ENCODE measurements at regions not wholly inside any gene's neighbourhood (a gene's known extent, or its start where the extent isn't known, plus 50 kb on each side); places are given as distances from the start of the nearest gene placed in this dataset.

- H3K4me3 ChIP-seq (ENCODE audit: control insufficient read depth in 1 of 2, extremely low read depth in 1 of 2, low read length in 1 of 2) = no peak overlapping the region
- H3K27me3 Mint-ChIP-seq = peaks cover 37 to 51% of the 10 kb centered on the region in 2 donors
- ChIA-PET POLR2A (no interaction called here), CTCF (no interaction called here)
- no peaks in the 10 kb centered on the region for H3K9me3 ChIP-seq
- H3K9me3 Mint-ChIP-seq = peaks cover 0 to 5% (median 0%) of the 10 kb centered on the region in 3 donors
- ATAC-seq (replicated peaks in 1 of 4) = no peak
- no peaks in the 10 kb centered on the region for H3K36me3 Mint-ChIP-seq
- no peak for DNase-seq
- no peak overlapping the region for H3K27ac ChIP-seq (ENCODE audit: low read length)
- 83% methylated on average over 12 of the region's 21 CpGs for WGBS (ENCODE audit: insufficient coverage)
- H3K27me3 ChIP-seq (replicated peaks in 1 of 2; ENCODE audit: control insufficient read depth in 2 of 2, extremely low read depth in 1 of 2, insufficient read depth in 2 of 2, low read length in 1 of 2) = peaks cover 0 to 68% of the 10 kb centered on the region in 2 experiments
- no peaks in the 10 kb centered on the region for H3K36me3 ChIP-seq (ENCODE audit: control insufficient read depth in 2 of 2, extremely low read depth in 1 of 2, insufficient read depth in 1 of 2, low read length in 1 of 2)
- H3K4me3 Mint-ChIP-seq = no peak overlapping the region
- H3K27ac Mint-ChIP-seq = no peak overlapping the region
- no peaks in the 10 kb centered on the region for H3K4me1 ChIP-seq (ENCODE audit: control insufficient read depth in 1 of 2, extremely low read depth in 1 of 2, insufficient read depth in 2 of 2, low read length in 2 of 2)
- no peaks in the 10 kb centered on the region for H3K4me1 Mint-ChIP-seq
Observed at GRCh38 chr5:176732736-176733405, 77.5 kb upstream of the UNC5A start.

GRCh38 chr5:176733406-176734262, 76.7 kb upstream of the UNC5A start:
- no peak overlapping the region for H3K4me3 Mint-ChIP-seq
- CTCF ChIA-PET = no interaction called here
- Histone ChIP-seq H3K36me3 (ENCODE audit: control insufficient read depth in 2 of 2, extremely low read depth in 1 of 2, insufficient read depth in 1 of 2, low read length in 1 of 2) (no peaks in the 10 kb centered on the region), H3K9me3 (no peaks in the 10 kb centered on the region), H3K27ac (ENCODE audit: low read length) (no peak overlapping the region), H3K4me1 (ENCODE audit: control insufficient read depth in 1 of 2, extremely low read depth in 1 of 2, insufficient read depth in 2 of 2, low read length in 2 of 2) (no peaks in the 10 kb centered on the region), H3K27me3 (replicated peaks in 1 of 2; ENCODE audit: control insufficient read depth in 2 of 2, extremely low read depth in 1 of 2, insufficient read depth in 2 of 2, low read length in 1 of 2) (peaks cover 1 to 68% of the 10 kb centered on the region in 2 experiments), H3K4me3 (ENCODE audit: control insufficient read depth in 1 of 2, extremely low read depth in 1 of 2, low read length in 1 of 2) (no peak overlapping the region)
- POLR2A ChIA-PET = no interaction called here
- H3K27me3 Mint-ChIP-seq = peaks cover 42 to 55% of the 10 kb centered on the region in 2 donors
- WGBS (ENCODE audit: insufficient coverage) = 89% methylated on average over 29 of the region's 32 CpGs
- no peak overlapping the region for H3K27ac Mint-ChIP-seq
- peaks cover 0 to 5% (median 0%) of the 10 kb centered on the region in 3 donors for H3K9me3 Mint-ChIP-seq
- H3K4me1 Mint-ChIP-seq = no peaks in the 10 kb centered on the region
- no peaks in the 10 kb centered on the region for H3K36me3 Mint-ChIP-seq
- ATAC-seq (replicated peaks in 1 of 4) = no peak
- no peak for DNase-seq

- DNase-seq = peak in 1 of 35 experiments; percentile 7
- no peaks in the 10 kb centered on the region for H3K9me3 ChIP-seq
- peaks cover 0 to 5% (median 0%) of the 10 kb centered on the region in 3 donors for H3K9me3 Mint-ChIP-seq
- H3K27me3 Mint-ChIP-seq = peaks cover 42 to 54% of the 10 kb centered on the region in 2 donors
- no peak overlapping the region for H3K27ac Mint-ChIP-seq
- ChIA-PET POLR2A (no interaction called here), CTCF (no interaction called here)
- no peak overlapping the region for H3K4me3 Mint-ChIP-seq
- peaks cover 2 to 78% of the 10 kb centered on the region in 2 experiments for H3K27me3 ChIP-seq (replicated peaks in 1 of 2; ENCODE audit: control insufficient read depth in 2 of 2, extremely low read depth in 1 of 2, insufficient read depth in 2 of 2, low read length in 1 of 2)
- peaks cover 0 to 2% (median 0%) of the 10 kb centered on the region in 3 donors for H3K4me1 Mint-ChIP-seq
- no peaks in the 10 kb centered on the region for H3K36me3 ChIP-seq (ENCODE audit: control insufficient read depth in 2 of 2, extremely low read depth in 1 of 2, insufficient read depth in 1 of 2, low read length in 1 of 2)
- H3K27ac ChIP-seq (ENCODE audit: low read length) = no peak overlapping the region
- H3K4me1 ChIP-seq (ENCODE audit: control insufficient read depth in 1 of 2, extremely low read depth in 1 of 2, insufficient read depth in 2 of 2, low read length in 2 of 2) = no peaks in the 10 kb centered on the region
- no peak for ATAC-seq (replicated peaks in 1 of 4)
- no peak overlapping the region for H3K4me3 ChIP-seq (ENCODE audit: control insufficient read depth in 1 of 2, extremely low read depth in 1 of 2, low read length in 1 of 2)
- 85% methylated on average over 9 of the region's 12 CpGs for WGBS (ENCODE audit: insufficient coverage)
- H3K36me3 Mint-ChIP-seq = no peaks in the 10 kb centered on the region
Observed at GRCh38 chr5:176734756-176735342, 75.5 kb upstream of the UNC5A start.

- ATAC-seq (replicated peaks in 1 of 4) (no peak), DNase-seq (peak in 2 of 35 experiments; percentile 7)
- Histone ChIP-seq H3K36me3 (ENCODE audit: control insufficient read depth in 2 of 2, extremely low read depth in 1 of 2, insufficient read depth in 1 of 2, low read length in 1 of 2) (no peaks in the 10 kb centered on the region), H3K27me3 (replicated peaks in 1 of 2; ENCODE audit: control insufficient read depth in 2 of 2, extremely low read depth in 1 of 2, insufficient read depth in 2 of 2, low read length in 1 of 2) (peaks cover 4 to 78% of the 10 kb centered on the region in 2 experiments), H3K9me3 (no peaks in the 10 kb centered on the region), H3K4me1 (ENCODE audit: control insufficient read depth in 1 of 2, extremely low read depth in 1 of 2, insufficient read depth in 2 of 2, low read length in 2 of 2) (no peaks in the 10 kb centered on the region), H3K4me3 (ENCODE audit: control insufficient read depth in 1 of 2, extremely low read depth in 1 of 2, low read length in 1 of 2) (no peak overlapping the region), H3K27ac (ENCODE audit: low read length) (no peak overlapping the region)
- 85% methylated on average over 8 of the region's 16 CpGs for WGBS (ENCODE audit: insufficient coverage)
- no peak overlapping the region for H3K4me3 Mint-ChIP-seq
- peaks cover 0 to 2% (median 0%) of the 10 kb centered on the region in 3 donors for H3K4me1 Mint-ChIP-seq
- H3K36me3 Mint-ChIP-seq = no peaks in the 10 kb centered on the region
- H3K9me3 Mint-ChIP-seq = peaks cover 0 to 5% (median 0%) of the 10 kb centered on the region in 3 donors
- no peak overlapping the region for H3K27ac Mint-ChIP-seq
- POLR2A ChIA-PET = no interaction called here
- H3K27me3 Mint-ChIP-seq = peaks cover 43 to 56% of the 10 kb centered on the region in 2 donors
- CTCF ChIA-PET = no interaction called here
Observed at GRCh38 chr5:176735383-176736265, 74.7 kb upstream of the UNC5A start.

- no peak overlapping the region for H3K4me3 ChIP-seq (ENCODE audit: control insufficient read depth in 1 of 2, extremely low read depth in 1 of 2, low read length in 1 of 2)
- no peak overlapping the region for H3K27ac ChIP-seq (ENCODE audit: low read length)
- H3K27me3 ChIP-seq (replicated peaks in 1 of 2; ENCODE audit: control insufficient read depth in 2 of 2, extremely low read depth in 1 of 2, insufficient read depth in 2 of 2, low read length in 1 of 2) = peaks cover 4 to 84% of the 10 kb centered on the region in 2 experiments
- DNase-seq (peak in 3 of 35 experiments; percentile 2 to 10 (median 3)), ATAC-seq (replicated peaks in 1 of 4) (no peak)
- Mint-ChIP-seq H3K27ac (no peak overlapping the region), H3K27me3 (peaks cover 43 to 60% of the 10 kb centered on the region in 2 donors), H3K4me1 (peaks cover 0 to 2% (median 0%) of the 10 kb centered on the region in 3 donors), H3K4me3 (no peak overlapping the region), H3K9me3 (no peaks in the 10 kb centered on the region), H3K36me3 (no peaks in the 10 kb centered on the region)
- H3K4me1 ChIP-seq (ENCODE audit: control insufficient read depth in 1 of 2, extremely low read depth in 1 of 2, insufficient read depth in 2 of 2, low read length in 2 of 2) = no peaks in the 10 kb centered on the region
- CTCF ChIA-PET = no interaction called here
- no peaks in the 10 kb centered on the region for H3K36me3 ChIP-seq (ENCODE audit: control insufficient read depth in 2 of 2, extremely low read depth in 1 of 2, insufficient read depth in 1 of 2, low read length in 1 of 2)
- WGBS (ENCODE audit: insufficient coverage) = 20% methylated on average over 1 of the region's 10 CpGs
- no peaks in the 10 kb centered on the region for H3K9me3 ChIP-seq
- POLR2A ChIA-PET = no interaction called here
Observed at GRCh38 chr5:176736301-176736930, 73.9 kb upstream of the UNC5A start.

Measured in T-cell (primary cell).